CD4-positive, alpha-beta T cell (primary cell): ENCODE measurements at regions not wholly inside any gene's neighbourhood (a gene's known extent, or its start where the extent isn't known, plus 50 kb on each side); places are given as distances from the start of the nearest gene placed in this dataset.

Experiments
- ATAC-seq: fragments of 200-7000 bp; cut with Tn5 transposase; one replicate; pipeline ENCODE4 v1.10.0; 2022; ENCODE audit warnings: mild to moderate bottlenecking; ENCODE audit not compliant: poor library complexity
- CTCF ChIA-PET: fragments of 350-600 bp; sonication (Branson Sonifier 250); formaldehyde crosslinking; loops from one replicate; lab custom pipeline; 2021; ENCODE audit warnings: antibody characterized with exemption, inconsistent platforms; lab: Charles Lee
- POLR2A ChIA-PET: fragments of 350-600 bp; sonication (Branson Sonifier 250); formaldehyde crosslinking; loops from one replicate; lab custom pipeline; 2021; ENCODE audit warnings: antibody characterized with exemption, inconsistent platforms; lab: Charles Lee
- DNase-seq, 14 experiments: peaks; one replicate each; pipeline ENCODE4 v3.0.0-alpha.2; 2013 to 2020; ENCODE audit warnings: mixed read lengths in 2 of 14
- H3K27ac ChIP-seq, 2 donors: one replicate each; pipeline versions ENCODE4 v1.5.1 to v1.7.0; 2013; ENCODE audit warnings: low read length in 2 of 2, low read depth in 1 of 2, mild to moderate bottlenecking in 1 of 2
- H3K27me3 ChIP-seq, 2 experiments: 1 replicate in 1 of 2; 2 replicates in 1 of 2; pipeline versions ENCODE4 v1.6.1 to v1.7.0; 2013; ENCODE audit warnings: low read length in 2 of 2, control low read depth in 1 of 2, mild to moderate bottlenecking in 1 of 2, moderate library complexity in 1 of 2; ENCODE audit not compliant: insufficient read depth in 2 of 2, control insufficient read depth in 1 of 2
- H3K36me3 ChIP-seq: one replicate; pipeline ENCODE4 v1.6.1; 2013; ENCODE audit warnings: low read length, control low read depth; ENCODE audit not compliant: insufficient read depth
- H3K4me1 ChIP-seq: one replicate; pipeline ENCODE4 v1.6.1; 2013; ENCODE audit warnings: low read length, control low read depth; ENCODE audit not compliant: insufficient read depth
- H3K4me3 ChIP-seq: one replicate; pipeline ENCODE4 v1.5.1; 2013; ENCODE audit warnings: mild to moderate bottlenecking, low read length, moderate library complexity
- H3K9me3 ChIP-seq, 2 experiments: 1 replicate in 1 of 2; 2 replicates in 1 of 2; pipeline versions ENCODE4 v1.6.1 to v1.7.0; 2013; ENCODE audit warnings: low read length in 2 of 2, mild to moderate bottlenecking in 2 of 2, control low read depth in 1 of 2, moderate library complexity in 1 of 2; ENCODE audit not compliant: control insufficient read depth in 1 of 2, insufficient read depth in 1 of 2
- H3K27ac Mint-ChIP-seq: one replicate; pipeline ENCODE4 v1.8.0; 2020; ENCODE audit warnings: mixed read lengths
- H3K27me3 Mint-ChIP-seq: one replicate; pipeline ENCODE4 v1.8.0; 2021; ENCODE audit warnings: mixed read lengths
- H3K36me3 Mint-ChIP-seq: one replicate; pipeline ENCODE4 v1.8.0; 2021; ENCODE audit warnings: low read depth, mixed read lengths
- H3K4me1 Mint-ChIP-seq: one replicate; pipeline ENCODE4 v1.8.0; 2021; ENCODE audit warnings: low read depth, mixed read lengths
- H3K4me3 Mint-ChIP-seq: one replicate; pipeline ENCODE4 v1.8.0; 2020; ENCODE audit warnings: mild to moderate bottlenecking, mixed read lengths
- H3K9me3 Mint-ChIP-seq: one replicate; pipeline ENCODE4 v1.8.0; 2020; ENCODE audit warnings: mixed read lengths
- CTCF ChIP-seq: fragments of 200-600 bp; IDR thresholded peaks from one replicate; pipeline ENCODE4 v1.8.0; 2022; ENCODE audit warnings: antibody characterized with exemption, mild to moderate bottlenecking
- intact Hi-C, 2 experiments: fragments of 100-400 bp; cut with DNase I in 1 of 2; cut with micrococcal nuclease in 1 of 2; formaldehyde crosslinking; loops; one replicate each; pipeline versions ENCODE4 v1.15.1 to v1.9.0; 2023 to 2025; cut with DNase I, micrococcal nuclease

GRCh38 chr3:107205358-107205757, 171.9 kb upstream of the CCDC54 start:
- ATAC-seq (no peak), DNase-seq (no peak)
- Histone ChIP-seq H3K4me1 (no peaks in the 10 kb centered on the region), H3K27me3 (peaks cover 0 to 5% of the 10 kb centered on the region in 2 experiments), H3K9me3 (no peaks in the 10 kb centered on the region), H3K36me3 (no peaks in the 10 kb centered on the region), H3K27ac (no peak overlapping the region), H3K4me3 (no peak overlapping the region)
- intact Hi-C loops: no loop called here
- Mint-ChIP-seq H3K27me3 (peaks cover 14% of the 10 kb centered on the region), H3K4me3 (no peak overlapping the region), H3K27ac (no peak overlapping the region), H3K9me3 (no peaks in the 10 kb centered on the region), H3K4me1 (no peaks in the 10 kb centered on the region), H3K36me3 (no peaks in the 10 kb centered on the region)
- ChIA-PET POLR2A (no interaction called here), CTCF (no interaction called here)
- no peak for TF ChIP-seq CTCF

DNA sequence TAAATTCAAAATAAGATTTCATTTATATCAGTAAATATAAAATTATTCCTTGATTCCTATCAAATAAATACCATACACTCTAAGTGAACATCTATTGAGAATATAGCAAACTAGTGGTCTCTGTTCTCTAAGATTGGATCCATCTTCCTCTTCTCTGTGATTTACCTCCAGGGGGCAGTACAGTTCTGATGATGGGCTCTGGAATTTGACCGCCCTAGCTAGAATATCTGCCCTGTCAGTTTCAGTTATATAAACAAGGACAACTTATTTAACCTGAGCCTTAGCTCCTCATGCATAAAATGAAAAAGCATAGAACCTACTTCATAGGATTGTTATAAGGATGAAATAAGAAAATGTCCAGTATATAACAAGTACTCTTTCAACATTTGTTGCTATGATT, 171.1 kb upstream of the CCDC54 start:
- peak; percentile 55 for TF ChIP-seq CTCF
- ChIA-PET CTCF (no interaction called here), POLR2A (no interaction called here)
- Histone ChIP-seq H3K36me3 (no peaks in the 10 kb centered on the region), H3K9me3 (no peaks in the 10 kb centered on the region), H3K27ac (no peak overlapping the region), H3K4me3 (no peak overlapping the region), H3K27me3 (peaks cover 0 to 5% of the 10 kb centered on the region in 2 experiments), H3K4me1 (no peaks in the 10 kb centered on the region)
- peak in 3 of 14 experiments; percentile 1 to 19 (median 13) for DNase-seq
- Mint-ChIP-seq H3K9me3 (no peaks in the 10 kb centered on the region), H3K4me3 (no peak overlapping the region), H3K27me3 (peaks cover 13% of the 10 kb centered on the region), H3K4me1 (no peaks in the 10 kb centered on the region), H3K27ac (no peak overlapping the region), H3K36me3 (no peaks in the 10 kb centered on the region)
- ATAC-seq: no peak
- intact Hi-C loops: no loop called here

DNA sequence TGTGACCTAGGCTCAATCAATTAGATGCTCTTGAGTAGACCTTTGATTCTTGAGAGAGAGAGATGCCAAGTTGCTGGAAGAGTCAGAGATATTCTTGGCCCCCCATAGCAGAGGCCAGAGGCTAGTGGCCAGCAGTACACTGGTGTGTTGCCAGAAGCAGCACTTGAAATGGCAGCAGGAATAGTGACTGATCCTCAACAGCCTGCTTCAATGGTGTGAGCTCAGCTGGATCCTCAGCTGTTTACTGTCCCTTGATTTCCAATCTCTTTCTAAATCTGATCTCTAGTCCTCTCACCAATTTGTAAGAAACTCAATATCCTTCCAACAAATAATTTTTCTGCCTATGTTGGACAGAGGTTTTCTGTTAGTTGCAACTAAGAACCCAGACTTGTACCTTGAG, 170.3 kb upstream of the CCDC54 start:
- Histone ChIP-seq H3K4me3 (no peak overlapping the region), H3K27ac (no peak overlapping the region), H3K9me3 (no peaks in the 10 kb centered on the region), H3K4me1 (no peaks in the 10 kb centered on the region), H3K36me3 (no peaks in the 10 kb centered on the region), H3K27me3 (peaks cover 0 to 5% of the 10 kb centered on the region in 2 experiments)
- TF ChIP-seq CTCF: no peak
- intact Hi-C loops: no loop called here
- Mint-ChIP-seq H3K4me1 (no peaks in the 10 kb centered on the region), H3K27me3 (peaks cover 10% of the 10 kb centered on the region), H3K4me3 (no peak overlapping the region), H3K36me3 (no peaks in the 10 kb centered on the region), H3K9me3 (no peaks in the 10 kb centered on the region), H3K27ac (no peak overlapping the region)
- ATAC-seq (no peak), DNase-seq (no peak)
- ChIA-PET POLR2A (no interaction called here), CTCF (no interaction called here)
